LNCAP (cell line): ENCODE measurements at regions not wholly inside any gene's neighbourhood (a gene's known extent, or its start where the extent isn't known, plus 50 kb on each side); places are given as distances from the start of the nearest gene placed in this dataset.
A peak's percentile ranks its signal among the peaks of the same experiment; 100 is the strongest.

Source experiments
- TF ChIP-seq, protein P1 (sequence below): fragments of 450-650 bp; IDR thresholded peaks from 2 replicates; pipeline ENCODE4 v1.5.1; 2017; ENCODE audit warnings: mild to moderate bottlenecking

DNA sequence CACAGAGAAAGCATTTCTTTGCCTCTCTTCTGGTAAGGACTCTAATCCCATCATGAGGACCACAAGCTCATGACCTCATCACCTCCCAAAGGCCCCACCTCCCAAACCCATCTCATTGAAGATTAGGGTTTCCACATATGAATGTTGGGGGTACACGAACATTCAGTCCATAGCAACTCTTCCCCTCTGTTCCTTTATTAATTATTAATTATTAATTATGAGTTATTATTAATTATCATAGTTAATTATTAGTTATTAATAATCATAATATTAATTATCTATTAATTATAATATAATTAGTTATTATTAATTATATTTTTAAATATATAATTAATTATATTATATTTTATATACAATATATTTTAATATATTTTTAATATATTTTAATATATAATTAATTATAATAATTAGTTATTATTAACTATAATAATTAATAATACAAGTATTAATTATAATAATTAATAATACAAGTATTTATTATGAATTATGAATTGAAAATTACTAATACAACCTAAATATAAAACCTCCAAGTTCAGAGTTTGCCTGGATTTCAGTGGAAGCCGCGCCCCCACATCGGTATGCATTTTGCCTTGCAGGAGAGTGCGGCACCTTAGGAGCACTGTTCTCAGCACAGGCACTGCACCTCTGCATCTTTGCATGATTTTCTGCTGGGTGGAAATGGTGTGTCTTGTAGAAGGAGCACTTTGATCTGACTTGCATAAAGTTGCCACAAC, 128.0 kb upstream of the FGF3 start:
- TF ChIP-seq, protein P1, sequence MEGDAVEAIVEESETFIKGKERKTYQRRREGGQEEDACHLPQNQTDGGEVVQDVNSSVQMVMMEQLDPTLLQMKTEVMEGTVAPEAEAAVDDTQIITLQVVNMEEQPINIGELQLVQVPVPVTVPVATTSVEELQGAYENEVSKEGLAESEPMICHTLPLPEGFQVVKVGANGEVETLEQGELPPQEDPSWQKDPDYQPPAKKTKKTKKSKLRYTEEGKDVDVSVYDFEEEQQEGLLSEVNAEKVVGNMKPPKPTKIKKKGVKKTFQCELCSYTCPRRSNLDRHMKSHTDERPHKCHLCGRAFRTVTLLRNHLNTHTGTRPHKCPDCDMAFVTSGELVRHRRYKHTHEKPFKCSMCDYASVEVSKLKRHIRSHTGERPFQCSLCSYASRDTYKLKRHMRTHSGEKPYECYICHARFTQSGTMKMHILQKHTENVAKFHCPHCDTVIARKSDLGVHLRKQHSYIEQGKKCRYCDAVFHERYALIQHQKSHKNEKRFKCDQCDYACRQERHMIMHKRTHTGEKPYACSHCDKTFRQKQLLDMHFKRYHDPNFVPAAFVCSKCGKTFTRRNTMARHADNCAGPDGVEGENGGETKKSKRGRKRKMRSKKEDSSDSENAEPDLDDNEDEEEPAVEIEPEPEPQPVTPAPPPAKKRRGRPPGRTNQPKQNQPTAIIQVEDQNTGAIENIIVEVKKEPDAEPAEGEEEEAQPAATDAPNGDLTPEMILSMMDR: no peak

DNA sequence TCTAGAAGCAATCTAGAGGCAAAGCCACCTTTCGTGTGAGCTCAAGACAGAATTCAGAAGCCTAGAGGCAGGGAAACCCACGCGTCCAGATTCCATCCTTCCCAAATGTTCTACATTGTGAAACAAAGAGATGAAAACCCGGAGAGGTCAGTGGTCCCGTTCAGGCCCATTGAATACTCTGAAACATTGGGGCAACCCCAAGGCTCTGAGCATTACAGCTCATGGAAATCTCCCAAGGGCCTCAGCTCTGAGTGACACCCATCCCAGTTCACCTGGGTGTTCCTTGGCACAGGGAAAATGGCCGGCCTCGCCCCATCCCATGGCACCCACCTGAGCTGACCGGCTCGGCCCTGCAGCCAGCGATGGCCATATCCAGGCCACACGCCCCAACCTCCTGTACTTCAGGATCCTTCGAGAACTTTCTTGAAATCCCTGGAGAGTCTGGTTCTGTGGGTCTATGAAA, 128.6 kb upstream of the FGF3 start:
- TF ChIP-seq, protein P1: no peak

DNA sequence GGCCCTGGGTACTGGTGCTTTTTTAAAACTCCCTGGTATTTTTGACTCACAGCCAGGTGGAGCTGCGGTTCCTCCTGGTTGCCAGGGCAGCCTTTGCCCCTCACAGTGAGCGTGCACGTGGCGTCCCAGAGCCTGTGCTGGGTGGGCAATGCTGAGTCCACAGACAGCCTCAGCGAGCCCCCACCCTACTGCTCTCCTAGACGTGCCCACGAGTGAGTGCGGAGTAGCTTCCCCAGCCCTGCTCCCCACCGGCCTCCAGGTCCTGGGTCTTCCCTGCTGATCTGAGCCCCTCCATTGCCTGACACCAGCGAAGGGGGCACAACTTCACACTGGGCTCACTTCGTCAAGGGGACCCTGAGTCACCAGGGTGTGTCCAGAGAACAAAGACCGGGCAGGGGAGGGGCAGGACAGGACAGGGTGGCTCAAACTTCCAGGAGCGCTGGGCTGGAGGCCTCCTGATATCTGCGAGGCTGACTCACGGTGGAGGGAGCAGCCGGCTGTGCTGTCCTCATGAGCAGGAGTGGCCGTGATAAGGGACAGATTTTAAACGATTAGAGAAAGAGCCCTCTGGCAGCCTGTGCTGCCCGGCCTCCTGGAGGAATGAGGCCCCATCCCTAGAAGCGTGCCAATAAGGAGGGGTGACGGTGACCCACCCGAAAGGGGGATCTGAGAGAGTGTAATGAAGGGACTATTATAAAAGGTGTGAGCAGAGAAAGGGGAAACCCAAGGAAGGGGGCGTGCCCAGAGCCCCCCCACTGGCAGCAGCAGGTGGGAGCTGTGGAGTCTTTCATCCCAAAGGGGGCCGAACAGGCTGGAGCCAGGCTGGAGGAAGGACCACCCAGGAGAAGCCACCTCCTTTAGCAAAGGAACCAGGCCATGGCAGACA, 129.3 kb upstream of the FGF3 start:
- TF ChIP-seq, protein P1: no peak

DNA sequence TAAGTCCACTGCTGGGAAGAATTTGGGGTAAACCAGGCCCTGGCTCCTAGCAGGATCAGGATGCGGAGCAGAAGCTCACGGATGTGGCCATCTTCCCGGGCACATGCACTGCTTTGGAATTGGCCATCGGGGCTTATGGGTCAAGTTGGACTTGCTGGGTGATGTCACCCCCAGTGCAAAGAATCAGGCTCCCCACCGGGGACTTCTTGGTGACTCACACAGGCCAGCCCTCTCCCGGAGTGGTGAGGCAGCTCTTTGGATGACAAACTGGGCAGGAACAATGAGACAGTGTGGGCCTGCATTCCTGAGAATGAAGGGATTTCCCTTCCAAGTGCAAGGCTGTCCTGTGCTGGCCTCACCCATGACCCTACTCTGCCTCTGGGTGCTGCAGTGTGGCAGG, 128.8 kb upstream of the ANO1 start:
- TF ChIP-seq, protein P1: no peak

DNA sequence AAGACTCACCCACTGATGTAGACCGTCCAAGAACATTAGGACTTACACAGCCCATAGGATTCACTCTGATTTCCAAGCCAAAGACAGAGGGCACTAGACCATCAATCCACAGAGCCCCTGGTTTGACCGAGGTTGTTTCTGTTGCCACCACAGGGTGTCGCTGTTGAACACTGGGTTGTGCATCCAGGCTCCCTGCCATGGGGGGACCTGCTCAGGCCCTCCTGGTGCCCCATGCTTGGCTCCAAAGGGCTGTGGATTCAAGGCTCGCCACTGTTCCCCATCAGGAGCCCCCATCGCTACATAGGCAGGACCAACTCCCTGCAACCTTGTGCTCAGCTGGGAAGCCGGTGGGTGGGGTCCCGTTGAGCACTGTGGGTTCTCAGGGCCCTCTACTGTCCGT, 128.0 kb upstream of the ANO1 start:
- TF ChIP-seq, protein P1: peak; percentile 65

DNA sequence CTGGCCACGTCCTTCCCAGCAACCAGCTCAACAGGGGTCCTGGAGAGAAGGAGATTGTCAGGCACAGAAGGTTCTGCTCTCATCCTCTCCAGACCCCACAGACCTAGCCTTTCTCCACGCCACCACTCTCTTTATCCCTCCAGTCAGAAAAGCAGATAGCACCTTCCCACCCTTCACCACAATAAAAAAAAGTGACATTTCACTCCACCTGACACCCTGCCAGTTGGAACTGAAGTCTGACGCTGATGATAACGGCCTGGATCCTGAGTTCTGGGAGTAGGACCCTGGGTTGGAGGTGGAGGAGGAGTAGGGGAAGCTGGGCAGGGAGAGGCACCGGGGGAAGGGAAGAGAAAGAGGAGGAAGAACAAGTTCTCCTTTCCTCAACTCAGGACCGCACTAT, 127.5 kb upstream of the ANO1 start:
- TF ChIP-seq, protein P1: no peak

DNA sequence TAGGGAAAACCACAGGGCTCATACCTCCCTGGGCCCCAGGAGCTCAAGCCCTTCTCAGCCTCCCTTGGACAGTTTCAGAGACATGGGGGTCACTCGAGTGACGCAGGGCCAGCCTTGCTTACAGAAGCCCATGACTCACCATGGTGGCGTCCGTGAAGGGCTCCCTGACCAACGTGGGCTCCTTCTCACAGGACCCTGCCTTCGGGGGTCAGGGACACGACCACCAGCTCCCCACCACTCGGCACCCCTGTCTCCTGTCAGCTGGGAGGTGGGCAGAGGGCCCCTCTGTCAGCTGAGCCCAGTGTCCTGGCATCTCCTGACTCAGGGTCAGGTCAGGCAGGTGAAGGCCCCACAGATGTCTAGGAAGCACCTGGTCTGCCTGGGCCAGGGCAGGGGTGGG, 126.3 kb upstream of the ANO1 start:
- TF ChIP-seq, protein P1: no peak
